OCI-LY3 (cell line): ENCODE measurements at regions not wholly inside any gene's neighbourhood (a gene's known extent, or its start where the extent isn't known, plus 50 kb on each side); places are given as distances from the start of the nearest gene placed in this dataset.

Source experiments
- CTCF ChIP-seq: fragments of 200-600, 300-600 bp; sonication (generic); IDR thresholded peaks from 2 replicates; pipeline ENCODE4 v1.5.1; 2014; ENCODE audit warnings: antibody characterized with exemption, low read length, low read depth
- EZH2phosphoT487 ChIP-seq: fragments of 200-600 bp; shearing (Covaris generic); IDR thresholded peaks from 2 replicates; pipeline ENCODE4 v1.6.1; 2018; ENCODE audit warnings: antibody characterized with exemption, mixed run types, low read depth

GRCh38 chr22:48251629-48252028 lies 1489.2 kb downstream of the TBC1D22A start:
- TF ChIP-seq CTCF (no peak), EZH2phosphoT487 (no peak)
